WTC11 (cell line): ENCODE measurements at regions not wholly inside any gene's neighbourhood (a gene's known extent, or its start where the extent isn't known, plus 50 kb on each side); places are given as distances from the start of the nearest gene placed in this dataset.

Source experiments
- ATAC-seq: fragments of 200-7000 bp; cut with Tn5 transposase; 2 replicates; pipeline ENCODE4 v1.10.0; 2021; ENCODE audit warnings: mild to moderate bottlenecking, moderate library complexity
- CTCF ChIA-PET: fragments of 300-600 bp; sonication (Branson Sonifier 250); formaldehyde crosslinking; loops from one replicate; lab custom pipeline; 2021; ENCODE audit warnings: antibody characterized with exemption; lab: Charles Lee
- POLR2A ChIA-PET: fragments of 350-600 bp; sonication (Branson Sonifier 250); formaldehyde crosslinking; loops from one replicate; lab custom pipeline; 2021; ENCODE audit warnings: antibody characterized with exemption; lab: Charles Lee
- DNase-seq: peaks from one replicate; pipeline ENCODE4 v3.0.0; 2021; ENCODE audit warnings: low spot score
- H3K27ac Mint-ChIP-seq: 2 replicates; pipeline ENCODE4 v1.8.0; 2021; ENCODE audit warnings: mixed read lengths
- H3K27me3 Mint-ChIP-seq: 2 replicates; pipeline ENCODE4 v1.8.0; 2021; ENCODE audit warnings: low read depth, mild to moderate bottlenecking, moderate library complexity, mixed read lengths
- H3K36me3 Mint-ChIP-seq: 2 replicates; pipeline ENCODE4 v1.8.0; 2021; ENCODE audit warnings: mixed read lengths
- H3K4me1 Mint-ChIP-seq: 2 replicates; pipeline ENCODE4 v1.8.0; 2022; ENCODE audit warnings: mixed read lengths
- H3K4me3 Mint-ChIP-seq: 2 replicates; pipeline ENCODE4 v1.8.0; 2021; ENCODE audit warnings: mild to moderate bottlenecking, moderate library complexity, mixed read lengths
- H3K9me3 Mint-ChIP-seq: 2 replicates; pipeline ENCODE4 v1.8.0; 2021; ENCODE audit warnings: mixed read lengths
- ATF1 ChIP-seq: sonication (generic); formaldehyde crosslinking; IDR thresholded peaks from 2 replicates; pipeline ENCODE4 v1.8.1; 2023; ENCODE audit warnings: mild to moderate bottlenecking, moderate library complexity, missing genetic modification reagents
- CREM ChIP-seq: sonication (generic); formaldehyde crosslinking; IDR thresholded peaks from 2 replicates; pipeline ENCODE4 v1.8.1; 2022; ENCODE audit warnings: mild to moderate bottlenecking, missing genetic modification reagents, moderate library complexity
- E2F1 ChIP-seq: sonication (generic); formaldehyde crosslinking; IDR thresholded peaks from 2 replicates; pipeline ENCODE4 v1.8.0; 2022; ENCODE audit warnings: mild to moderate bottlenecking, missing genetic modification reagents
- EMX1 ChIP-seq: fragments of 250-450 bp; sonication (Bioruptor Pico); IDR thresholded peaks from 2 replicates; pipeline ENCODE4 v1.8.0; 2021; ENCODE audit warnings: mild to moderate bottlenecking
- FOXJ3 ChIP-seq: sonication (generic); formaldehyde crosslinking; IDR thresholded peaks from 2 replicates; pipeline ENCODE4 v1.9.0; 2021; ENCODE audit warnings: missing genetic modification reagents, mild to moderate bottlenecking, borderline replicate concordance
- FOXP4 ChIP-seq: sonication (generic); formaldehyde crosslinking; IDR thresholded peaks from 2 replicates; pipeline ENCODE4 v1.8.0; 2022; ENCODE audit warnings: mild to moderate bottlenecking, missing genetic modification reagents
- HMGA2 ChIP-seq: fragments of 250-450 bp; sonication (Bioruptor Pico); IDR thresholded peaks from 2 replicates; pipeline ENCODE4 v1.4.0; 2021; ENCODE audit warnings: mild to moderate bottlenecking, moderate library complexity
- IRF2 ChIP-seq: sonication (generic); formaldehyde crosslinking; IDR thresholded peaks from 2 replicates; pipeline ENCODE4 v1.8.0; 2022; ENCODE audit warnings: low read depth, missing genetic modification reagents, borderline replicate concordance
- JUN ChIP-seq: sonication (generic); formaldehyde crosslinking; IDR thresholded peaks from 2 replicates; pipeline ENCODE4 v1.8.0; 2023; ENCODE audit warnings: mild to moderate bottlenecking, missing genetic modification reagents
- NR1H2 ChIP-seq: sonication (generic); formaldehyde crosslinking; IDR thresholded peaks from 2 replicates; pipeline ENCODE4 v1.9.0; 2021; ENCODE audit warnings: mild to moderate bottlenecking, moderate library complexity, missing genetic modification reagents
- PRRX2 ChIP-seq: fragments of 250-450 bp; sonication (Bioruptor Pico); IDR thresholded peaks from 2 replicates; pipeline ENCODE4 v1.8.0; 2021; ENCODE audit warnings: mild to moderate bottlenecking
- TCF7 ChIP-seq: sonication (generic); formaldehyde crosslinking; IDR thresholded peaks from 2 replicates; pipeline ENCODE4 v1.8.0; 2022; ENCODE audit warnings: mild to moderate bottlenecking, low read depth, missing genetic modification reagents, moderate library complexity
- TEAD1 ChIP-seq: sonication (generic); formaldehyde crosslinking; IDR thresholded peaks from 2 replicates; pipeline ENCODE4 v1.8.0; 2022; ENCODE audit warnings: mild to moderate bottlenecking, missing genetic modification reagents
- USF2 ChIP-seq: sonication (generic); formaldehyde crosslinking; IDR thresholded peaks from 2 replicates; pipeline ENCODE4 v1.8.1; 2023; ENCODE audit warnings: mild to moderate bottlenecking, missing genetic modification reagents, moderate library complexity
- TF ChIP-seq, protein P1 (sequence below): sonication (generic); formaldehyde crosslinking; IDR thresholded peaks from 2 replicates; pipeline ENCODE4 v1.8.0; 2022; ENCODE audit warnings: missing genetic modification reagents
- TF ChIP-seq, protein P2 (sequence below): fragments of 250-450 bp; sonication (Bioruptor Pico); IDR thresholded peaks from 2 replicates; pipeline ENCODE4 v1.9.0; 2021; ENCODE audit warnings: mild to moderate bottlenecking
- TF ChIP-seq, protein P3 (sequence below): fragments of 200-600 bp; IDR thresholded peaks from 2 replicates; pipeline ENCODE4 v1.8.0; 2022; ENCODE audit warnings: antibody characterized with exemption

DNA sequence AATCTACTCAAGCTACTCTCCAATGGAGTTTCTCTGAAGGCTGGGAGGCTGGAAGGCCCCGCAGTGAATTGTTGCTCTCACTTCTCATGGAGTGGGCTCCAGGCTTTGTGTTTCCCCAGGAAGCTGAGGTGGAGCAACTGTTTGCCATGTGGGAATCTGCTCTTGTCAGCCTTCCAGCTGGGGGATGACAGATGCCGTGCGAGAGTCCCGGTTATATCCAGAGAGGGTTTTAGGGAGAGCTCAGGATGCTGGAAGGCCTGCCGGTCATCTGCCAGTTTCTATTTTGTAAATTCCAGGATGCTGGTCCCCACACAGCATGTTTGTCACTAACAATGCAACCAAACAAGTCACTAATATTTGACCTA is 98.2 kb upstream of the NAA20 start:
- ATAC-seq (no peak), DNase-seq (no peak)
- Mint-ChIP-seq H3K27me3 (no peaks in the 10 kb centered on the region), H3K9me3 (no peaks in the 10 kb centered on the region), H3K4me3 (no peak overlapping the region), H3K4me1 (peaks cover 35% of the 10 kb centered on the region), H3K36me3 (no peaks in the 10 kb centered on the region), H3K27ac (no peak overlapping the region)
- POLR2A ChIA-PET = no interaction called here
- CTCF ChIA-PET = interaction anchor here (0.6 kb wide), 1 partner anchor 27 kb away, joined by 3 read pairs; no protein-coding TSS in a partner anchor
- TF ChIP-seq, protein P1, sequence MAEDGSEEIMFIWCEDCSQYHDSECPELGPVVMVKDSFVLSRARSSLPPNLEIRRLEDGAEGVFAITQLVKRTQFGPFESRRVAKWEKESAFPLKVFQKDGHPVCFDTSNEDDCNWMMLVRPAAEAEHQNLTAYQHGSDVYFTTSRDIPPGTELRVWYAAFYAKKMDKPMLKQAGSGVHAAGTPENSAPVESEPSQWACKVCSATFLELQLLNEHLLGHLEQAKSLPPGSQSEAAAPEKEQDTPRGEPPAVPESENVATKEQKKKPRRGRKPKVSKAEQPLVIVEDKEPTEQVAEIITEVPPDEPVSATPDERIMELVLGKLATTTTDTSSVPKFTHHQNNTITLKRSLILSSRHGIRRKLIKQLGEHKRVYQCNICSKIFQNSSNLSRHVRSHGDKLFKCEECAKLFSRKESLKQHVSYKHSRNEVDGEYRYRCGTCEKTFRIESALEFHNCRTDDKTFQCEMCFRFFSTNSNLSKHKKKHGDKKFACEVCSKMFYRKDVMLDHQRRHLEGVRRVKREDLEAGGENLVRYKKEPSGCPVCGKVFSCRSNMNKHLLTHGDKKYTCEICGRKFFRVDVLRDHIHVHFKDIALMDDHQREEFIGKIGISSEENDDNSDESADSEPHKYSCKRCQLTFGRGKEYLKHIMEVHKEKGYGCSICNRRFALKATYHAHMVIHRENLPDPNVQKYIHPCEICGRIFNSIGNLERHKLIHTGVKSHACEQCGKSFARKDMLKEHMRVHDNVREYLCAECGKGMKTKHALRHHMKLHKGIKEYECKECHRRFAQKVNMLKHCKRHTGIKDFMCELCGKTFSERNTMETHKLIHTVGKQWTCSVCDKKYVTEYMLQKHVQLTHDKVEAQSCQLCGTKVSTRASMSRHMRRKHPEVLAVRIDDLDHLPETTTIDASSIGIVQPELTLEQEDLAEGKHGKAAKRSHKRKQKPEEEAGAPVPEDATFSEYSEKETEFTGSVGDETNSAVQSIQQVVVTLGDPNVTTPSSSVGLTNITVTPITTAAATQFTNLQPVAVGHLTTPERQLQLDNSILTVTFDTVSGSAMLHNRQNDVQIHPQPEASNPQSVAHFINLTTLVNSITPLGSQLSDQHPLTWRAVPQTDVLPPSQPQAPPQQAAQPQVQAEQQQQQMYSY (CRISPR knock-in tag) = no peak
- TF ChIP-seq TEAD1 (CRISPR knock-in tag) (no peak), CREM (CRISPR knock-in tag) (no peak), ATF1 (CRISPR knock-in tag) (no peak), E2F1 (CRISPR knock-in tag) (no peak), TCF7 (CRISPR knock-in tag) (no peak), NR1H2 (CRISPR knock-in tag) (no peak), HMGA2 (no peak), USF2 (CRISPR knock-in tag) (no peak), FOXP4 (CRISPR knock-in tag) (no peak), FOXJ3 (CRISPR knock-in tag) (no peak), IRF2 (no peak), PRRX2 (no peak), EMX1 (CRISPR knock-in tag) (no peak), JUN (CRISPR knock-in tag) (no peak)
- TF ChIP-seq, protein P2, sequence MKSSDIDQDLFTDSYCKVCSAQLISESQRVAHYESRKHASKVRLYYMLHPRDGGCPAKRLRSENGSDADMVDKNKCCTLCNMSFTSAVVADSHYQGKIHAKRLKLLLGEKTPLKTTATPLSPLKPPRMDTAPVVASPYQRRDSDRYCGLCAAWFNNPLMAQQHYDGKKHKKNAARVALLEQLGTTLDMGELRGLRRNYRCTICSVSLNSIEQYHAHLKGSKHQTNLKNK (CRISPR knock-in tag) = no peak
- TF ChIP-seq, protein P3, sequence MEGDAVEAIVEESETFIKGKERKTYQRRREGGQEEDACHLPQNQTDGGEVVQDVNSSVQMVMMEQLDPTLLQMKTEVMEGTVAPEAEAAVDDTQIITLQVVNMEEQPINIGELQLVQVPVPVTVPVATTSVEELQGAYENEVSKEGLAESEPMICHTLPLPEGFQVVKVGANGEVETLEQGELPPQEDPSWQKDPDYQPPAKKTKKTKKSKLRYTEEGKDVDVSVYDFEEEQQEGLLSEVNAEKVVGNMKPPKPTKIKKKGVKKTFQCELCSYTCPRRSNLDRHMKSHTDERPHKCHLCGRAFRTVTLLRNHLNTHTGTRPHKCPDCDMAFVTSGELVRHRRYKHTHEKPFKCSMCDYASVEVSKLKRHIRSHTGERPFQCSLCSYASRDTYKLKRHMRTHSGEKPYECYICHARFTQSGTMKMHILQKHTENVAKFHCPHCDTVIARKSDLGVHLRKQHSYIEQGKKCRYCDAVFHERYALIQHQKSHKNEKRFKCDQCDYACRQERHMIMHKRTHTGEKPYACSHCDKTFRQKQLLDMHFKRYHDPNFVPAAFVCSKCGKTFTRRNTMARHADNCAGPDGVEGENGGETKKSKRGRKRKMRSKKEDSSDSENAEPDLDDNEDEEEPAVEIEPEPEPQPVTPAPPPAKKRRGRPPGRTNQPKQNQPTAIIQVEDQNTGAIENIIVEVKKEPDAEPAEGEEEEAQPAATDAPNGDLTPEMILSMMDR = no peak
